ENCODE measurements at regions not wholly inside any gene's neighbourhood (a gene's known extent, or its start where the extent isn't known, plus 50 kb on each side); places are given as distances from the start of the nearest gene placed in this dataset.
"Not testable (repeated sequence)": the region's sequence is repeated elsewhere in the genome, so short reads cannot be mapped to it uniquely, and the experiment has no call there.

GRCh38 chr1:10867914-10868598, 71.6 kb upstream of the CASZ1 start:
- no peak for DNase-seq

- DNase-seq: no peak
Observed at GRCh38 chr1:10868599-10868965, 72.1 kb upstream of the CASZ1 start.

- DNase-seq: no peak
Observed at GRCh38 chr1:10869933-10870332, 73.5 kb upstream of the CASZ1 start.

GRCh38 chr1:10870493-10871096, 74.1 kb upstream of the CASZ1 start:
- no peak for DNase-seq

- DNase-seq: no peak
Observed at GRCh38 chr1:10873189-10873588, 76.7 kb upstream of the CASZ1 start.

GRCh38 chr1:10874351-10874750, 77.9 kb upstream of the CASZ1 start:
- no peak for DNase-seq

- DNase-seq: no peak
Observed at GRCh38 chr1:10877894-10878293, 81.4 kb upstream of the CASZ1 start.

GRCh38 chr1:10878469-10878868, 82.0 kb upstream of the CASZ1 start:
- DNase-seq: no peak

GRCh38 chr1:10880063-10880462, 83.6 kb upstream of the CASZ1 start:
- DNase-seq: no peak

- no peak for DNase-seq
Observed at GRCh38 chr1:10881046-10881445, 84.6 kb upstream of the CASZ1 start.

- DNase-seq: no peak
Observed at GRCh38 chr1:10882069-10882468, 85.6 kb upstream of the CASZ1 start.

GRCh38 chr1:10887032-10887431, 90.6 kb upstream of the CASZ1 start:
- not testable (repeated sequence) for DNase-seq

GRCh38 chr1:10888291-10888690, 91.8 kb upstream of the CASZ1 start:
- DNase-seq: no peak

GRCh38 chr1:10888791-10889649, 92.6 kb upstream of the CASZ1 start:
- no peak for DNase-seq

- DNase-seq: no peak
Observed at GRCh38 chr1:10889650-10890353, 93.4 kb upstream of the CASZ1 start.

- DNase-seq: no peak
Observed at GRCh38 chr1:10890491-10891071, 94.1 kb upstream of the CASZ1 start.

GRCh38 chr1:10891091-10891490, 94.6 kb upstream of the CASZ1 start:
- DNase-seq: no peak

GRCh38 chr1:10892138-10893065, 96.0 kb upstream of the CASZ1 start:
- DNase-seq: no peak

GRCh38 chr1:10895621-10896020, 99.2 kb upstream of the CASZ1 start:
- no peak for DNase-seq

- DNase-seq: no peak
Observed at GRCh38 chr1:10896673-10897072, 100.2 kb upstream of the CASZ1 start.

GRCh38 chr1:10897321-10897980, 101.0 kb upstream of the CASZ1 start:
- DNase-seq: no peak

Measured in activated effector memory CD4-positive, alpha-beta T cell treated with anti-CD3 and anti-CD28 coated beads, Interleukin-2, amount 50 U/mL, for 16 hours (primary cell).